A549 (cell line): ENCODE measurements at regions not wholly inside any gene's neighbourhood (a gene's known extent, or its start where the extent isn't known, plus 50 kb on each side); places are given as distances from the start of the nearest gene placed in this dataset.

Experiments
- ATAC-seq, 2 experiments: fragments of 200-7000 bp in 1 of 2; fragments of >200 bp in 1 of 2; cut with Nextera tagmentation in 1 of 2; cut with Tn5 transposase in 1 of 2; 3 replicates each; pipeline versions ENCODE4 v1.8.0 to v1.9.1; 2018 to 2020; ENCODE audit warnings: mild to moderate bottlenecking in 1 of 2, moderate library complexity in 1 of 2
- CTCF ChIA-PET: fragments of 300-600 bp; sonication (Branson Sonifier 250); formaldehyde crosslinking; extraction: SDS; loops from one replicate; lab custom pipeline; 2021; ENCODE audit warnings: antibody characterized with exemption, inconsistent platforms; lab: Yijun Ruan, JAX
- POLR2A ChIA-PET: fragments of 350-600 bp; formaldehyde crosslinking; extraction: SDS; loops from one replicate; lab custom pipeline; 2021; ENCODE audit warnings: antibody characterized with exemption, inconsistent platforms; lab: Yijun Ruan, JAX
- DNase-seq, 2 experiments: peaks; one replicate each; pipeline versions ENCODE4 v3.0.0 to v3.0.0-alpha.2; 2011 to 2016; ENCODE audit warnings: low read depth in 1 of 2, low spot score in 1 of 2
- FAIRE-seq: peaks from 2 replicates; lab custom pipeline; 2011; peaks lifted over from hg19 to GRCh38; lab: Jason Lieb, UNC
- H3K27ac ChIP-seq, 2 experiments: fragments of >200 bp; sonication (Bioruptor Twin); formaldehyde crosslinking; 3 replicates each; pipeline ENCODE4 v1.5.1; 2016 to 2017
- H3K4me1 ChIP-seq: fragments of >200 bp; sonication (Bioruptor Twin); formaldehyde crosslinking; 3 replicates; pipeline ENCODE4 v1.6.1; 2016
- H3K4me2 ChIP-seq: fragments of >200 bp; sonication (Bioruptor Twin); formaldehyde crosslinking; 3 replicates; pipeline ENCODE4 v1.6.1; 2016
- H3K4me3 ChIP-seq: fragments of >200 bp; sonication (Bioruptor Twin); formaldehyde crosslinking; 3 replicates; pipeline ENCODE4 v1.5.1; 2016
- H3K9me3 ChIP-seq: fragments of >200 bp; sonication (Bioruptor Twin); formaldehyde crosslinking; 3 replicates; pipeline ENCODE4 v1.6.1; 2016
- ATOH8 ChIP-seq: fragments of 250-450 bp; sonication (Bioruptor Pico); IDR thresholded peaks from 2 replicates; pipeline ENCODE4 v1.5.0; 2020; ENCODE audit warnings: low read depth, mild to moderate bottlenecking, moderate library complexity
- CHD2 ChIP-seq: fragments of 150-350 bp; IDR thresholded peaks from 2 replicates; pipeline ENCODE4 v1.6.1; 2014; ENCODE audit warnings: low read length; ENCODE audit not compliant: partially characterized antibody
- CTCF ChIP-seq: fragments of >200 bp; sonication (Bioruptor Twin); formaldehyde crosslinking; IDR thresholded peaks from 3 replicates; pipeline ENCODE4 v1.5.1; 2016
- HES2 ChIP-seq: fragments of >200 bp; sonication (Bioruptor Twin); formaldehyde crosslinking; IDR thresholded peaks from 2 replicates; pipeline ENCODE4 v1.6.1; 2016
- HOXA7 ChIP-seq: fragments of 250-450 bp; sonication (Bioruptor Pico); IDR thresholded peaks from 2 replicates; pipeline ENCODE4 v1.5.0; 2020; ENCODE audit warnings: mild to moderate bottlenecking, moderate library complexity
- HOXB13 ChIP-seq: fragments of 250-450 bp; sonication (Bioruptor Pico); IDR thresholded peaks from 2 replicates; pipeline ENCODE4 v1.5.0; 2020; ENCODE audit warnings: low read depth, mild to moderate bottlenecking, moderate library complexity
- MAFK ChIP-seq: fragments of 450-650 bp; IDR thresholded peaks from 2 replicates; pipeline ENCODE4 v1.6.1; 2014; ENCODE audit not compliant: partially characterized antibody
- MAX ChIP-seq: IDR thresholded peaks from 2 replicates; pipeline ENCODE4 v1.6.1; 2012
- NFE2L2 ChIP-seq: fragments of 150-350 bp; conservative IDR thresholded peaks from 2 replicates; pipeline ENCODE4 v1.6.1; 2014; ENCODE audit warnings: low read length
- PBX3 ChIP-seq: IDR thresholded peaks from 2 replicates; pipeline ENCODE4 v1.6.1; 2012
- RAD21 ChIP-seq, 2 experiments: fragments of >200 bp in 1 of 2; sonication (Bioruptor Twin) in 1 of 2; formaldehyde crosslinking in 1 of 2; IDR thresholded peaks in 1 of 2; conservative IDR thresholded peaks in 1 of 2; 2 replicates in 1 of 2; 3 replicates in 1 of 2; pipeline ENCODE4 v1.6.1; 2012 to 2018; ENCODE audit warnings: inconsistent platforms in 1 of 2
- RARB ChIP-seq: fragments of 250-450 bp; sonication (Bioruptor Pico); IDR thresholded peaks from 2 replicates; pipeline ENCODE4 v1.8.0; 2021; ENCODE audit warnings: mild to moderate bottlenecking, moderate library complexity
- SMC3 ChIP-seq: fragments of >200 bp; sonication (Bioruptor Twin); formaldehyde crosslinking; IDR thresholded peaks from 3 replicates; pipeline ENCODE4 v1.6.1; 2018; ENCODE audit warnings: inconsistent platforms
- TFCP2L1 ChIP-seq: fragments of 250-450 bp; sonication (Bioruptor Pico); IDR thresholded peaks from 2 replicates; pipeline ENCODE4 v1.5.0; 2021; ENCODE audit warnings: mild to moderate bottlenecking
- ZC3H11A ChIP-seq: fragments of 450-650 bp; IDR thresholded peaks from 2 replicates; pipeline ENCODE4 v1.6.1; 2014; ENCODE audit warnings: antibody characterized with exemption, mild to moderate bottlenecking
- ZNF302 ChIP-seq: fragments of 250-450 bp; sonication (Bioruptor Pico); IDR thresholded peaks from 2 replicates; pipeline ENCODE4 v1.9.0; 2021; ENCODE audit warnings: inconsistent platforms, mild to moderate bottlenecking, moderate library complexity
- WGBS: methylation state at CpG from one replicate; pipeline ENCODE4 v1.1.6; 2017; ENCODE audit errors: missing lambda C conversion rate; 5-methylcytosine and 5-hydroxymethylcytosine counted together
- TF ChIP-seq, protein P1 (sequence below): fragments of 150-350 bp; IDR thresholded peaks from 2 replicates; pipeline ENCODE4 v1.6.1; 2014; ENCODE audit warnings: low read depth, mild to moderate bottlenecking, low read length

DNA sequence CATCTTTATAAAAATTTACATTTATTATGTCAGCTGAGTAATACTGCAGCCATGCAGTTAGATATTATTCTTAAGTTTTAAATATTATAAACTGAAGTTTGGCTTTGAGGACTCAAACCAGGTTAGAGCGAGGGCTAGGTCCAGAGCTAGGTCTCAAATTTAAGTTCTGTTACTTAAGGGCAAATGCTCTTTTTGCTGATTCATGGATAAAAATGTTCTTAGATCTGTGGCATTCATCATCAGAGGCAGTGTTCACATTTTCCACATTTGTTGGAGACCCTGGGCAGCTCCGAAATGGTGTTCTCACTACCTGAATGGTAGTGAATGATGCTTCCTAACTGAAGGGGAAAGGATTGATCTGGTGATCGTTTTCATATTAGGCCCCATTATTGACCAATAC lies 121.4 kb upstream of the MB21D2 start:
- H3K27ac ChIP-seq = no peak overlapping the region
- 75% methylated on average over 3 of the region's 3 CpGs for WGBS
- ATAC-seq (no peak), DNase-seq (no peak), FAIRE-seq (no peak)
- H3K9me3 ChIP-seq = no peaks in the 10 kb centered on the region
- no peak for TF ChIP-seq HOXA7 (CRISPR knock-in tag)
- TF ChIP-seq, protein P1, sequence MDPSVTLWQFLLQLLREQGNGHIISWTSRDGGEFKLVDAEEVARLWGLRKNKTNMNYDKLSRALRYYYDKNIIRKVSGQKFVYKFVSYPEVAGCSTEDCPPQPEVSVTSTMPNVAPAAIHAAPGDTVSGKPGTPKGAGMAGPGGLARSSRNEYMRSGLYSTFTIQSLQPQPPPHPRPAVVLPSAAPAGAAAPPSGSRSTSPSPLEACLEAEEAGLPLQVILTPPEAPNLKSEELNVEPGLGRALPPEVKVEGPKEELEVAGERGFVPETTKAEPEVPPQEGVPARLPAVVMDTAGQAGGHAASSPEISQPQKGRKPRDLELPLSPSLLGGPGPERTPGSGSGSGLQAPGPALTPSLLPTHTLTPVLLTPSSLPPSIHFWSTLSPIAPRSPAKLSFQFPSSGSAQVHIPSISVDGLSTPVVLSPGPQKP = no peak
- no peak for TF ChIP-seq NFE2L2
- no peak for TF ChIP-seq ZC3H11A
- no peak for TF ChIP-seq PBX3
- TF ChIP-seq TFCP2L1 (CRISPR knock-in tag) = no peak
- TF ChIP-seq MAFK = peak; percentile 75
- TF ChIP-seq ATOH8 (CRISPR knock-in tag) = no peak
- no peak for TF ChIP-seq HOXB13 (CRISPR knock-in tag)
- ChIA-PET CTCF (interaction anchor here (10.0 kb wide), 1 partner anchor 224 kb away, joined by 237 read pairs; no protein-coding TSS in a partner anchor), POLR2A (no interaction called here)
- H3K4me1 ChIP-seq = 0 out of 3 replicates have a peak, but pooled peaks cover 3% of the 10 kb centered on the region
- no peak overlapping the region for H3K4me3 ChIP-seq
- no peak overlapping the region for H3K4me2 ChIP-seq

GRCh38 chr3:193040836-193041672 lies 123.4 kb upstream of the MB21D2 start:
- ChIA-PET POLR2A (no interaction called here), CTCF (interaction anchor here (0.7 to 10.0 kb wide), 43 partner anchors 9 to 527 kb away, joined by 3 to 237 read pairs (median 4); partner anchors contain the start of gene MB21D2)
- TF ChIP-seq HOXA7 (CRISPR knock-in tag) = no peak
- no peak for TF ChIP-seq CHD2
- TF ChIP-seq RAD21 (conservative IDR thresholded peaks at IDR 0.05 in 1 of 2, IDR thresholded peaks at IDR 0.05 in 1 of 2) = peak; percentile 85
- no peak for TF ChIP-seq MAX
- peak; percentile 94 for TF ChIP-seq SMC3
- TF ChIP-seq HES2 = no peak
- peak; percentile 71 for TF ChIP-seq CTCF
- TF ChIP-seq ZNF302 (CRISPR knock-in tag) = no peak
- TF ChIP-seq RARB (CRISPR knock-in tag) = no peak
- no peaks in the 10 kb centered on the region for H3K9me3 ChIP-seq
- H3K4me2 ChIP-seq = no peak overlapping the region
- ATAC-seq (peak; percentile 34 to 81; a peak in 4 of 6 replicates), DNase-seq (peak; percentile 15 to 55), FAIRE-seq (no peak)
- 0% methylated on average over 2 of the region's 2 CpGs for WGBS
- 0 out of 3 replicates have a peak, but pooled peaks cover 3% of the 10 kb centered on the region for H3K4me1 ChIP-seq
- no peak overlapping the region for H3K4me3 ChIP-seq
- H3K27ac ChIP-seq = no peak overlapping the region; a peak in 1 of 6 replicates
